ENCODE measurements at regions not wholly inside any gene's neighbourhood (a gene's known extent, or its start where the extent isn't known, plus 50 kb on each side); places are given as distances from the start of the nearest gene placed in this dataset.

- intact Hi-C loops (cut with DNase I; ENCODE audit: low total_unique reads), result no loop called here
- H3K4me3 ChIP-seq (ENCODE audit: low read depth, poor library complexity, severe bottlenecking), result no peak overlapping the region
- no peak for DNase-seq (ENCODE audit: low spot score in 2 of 2)
- no peak for TF ChIP-seq CTCF (IDR thresholded peaks at IDR 0.05)
- TF ChIP-seq POLR2A (IDR thresholded peaks at IDR 0.05), result no peak
- WGBS, 2 donors, result 88 to 91% methylated on average over 2 of the region's 2 CpGs
Observed at GRCh38 chr1:168905633-168906032, 176.6 kb upstream of the DPT start.

- intact Hi-C loops (cut with DNase I; ENCODE audit: low total_unique reads), result no loop called here
- 48 to 54% methylated on average over 2 of the region's 2 CpGs for WGBS, 2 donors
- H3K4me3 ChIP-seq (ENCODE audit: low read depth, poor library complexity, severe bottlenecking), result no peak overlapping the region
- no peak for DNase-seq (ENCODE audit: low spot score in 2 of 2)
- TF ChIP-seq POLR2A (IDR thresholded peaks at IDR 0.05) (no peak), CTCF (IDR thresholded peaks at IDR 0.05) (no peak)
Observed at GRCh38 chr1:168906367-168906766, 177.4 kb upstream of the DPT start.

GRCh38 chr1:168907053-168907452 is 178.0 kb upstream of the DPT start:
- 60 to 68% methylated on average over 5 of the region's 5 CpGs for WGBS, 2 donors
- DNase-seq (ENCODE audit: low spot score in 2 of 2), result no peak
- no peak overlapping the region for H3K4me3 ChIP-seq (ENCODE audit: low read depth, poor library complexity, severe bottlenecking)
- intact Hi-C loops (cut with DNase I; ENCODE audit: low total_unique reads), result no loop called here
- TF ChIP-seq POLR2A (IDR thresholded peaks at IDR 0.05), result no peak
- no peak for TF ChIP-seq CTCF (IDR thresholded peaks at IDR 0.05)

GRCh38 chr1:168907786-168908348 is 178.9 kb upstream of the DPT start:
- TF ChIP-seq CTCF (IDR thresholded peaks at IDR 0.05) (no peak), POLR2A (IDR thresholded peaks at IDR 0.05) (no peak)
- intact Hi-C loops (cut with DNase I; ENCODE audit: low total_unique reads), result no loop called here
- no peak for DNase-seq (ENCODE audit: low spot score in 2 of 2)
- no peak overlapping the region for H3K4me3 ChIP-seq (ENCODE audit: low read depth, poor library complexity, severe bottlenecking)

GRCh38 chr1:168910403-168910802 is 181.4 kb upstream of the DPT start:
- H3K4me3 ChIP-seq (ENCODE audit: low read depth, poor library complexity, severe bottlenecking), result no peak overlapping the region
- WGBS, 2 donors, result 69 to 70% methylated on average over 2 of the region's 2 CpGs
- TF ChIP-seq CTCF (IDR thresholded peaks at IDR 0.05) (no peak), POLR2A (IDR thresholded peaks at IDR 0.05) (no peak)
- no peak for DNase-seq (ENCODE audit: low spot score in 2 of 2)
- intact Hi-C loops (cut with DNase I; ENCODE audit: low total_unique reads), result no loop called here

GRCh38 chr1:168911370-168911769 is 182.4 kb upstream of the DPT start:
- no peak for DNase-seq (ENCODE audit: low spot score in 2 of 2)
- intact Hi-C loops (cut with DNase I; ENCODE audit: low total_unique reads), result no loop called here
- TF ChIP-seq CTCF (IDR thresholded peaks at IDR 0.05) (no peak), POLR2A (IDR thresholded peaks at IDR 0.05) (no peak)
- H3K4me3 ChIP-seq (ENCODE audit: low read depth, poor library complexity, severe bottlenecking), result no peak overlapping the region
